ENCODE measurements at regions not wholly inside any gene's neighbourhood (a gene's known extent, or its start where the extent isn't known, plus 50 kb on each side); places are given as distances from the start of the nearest gene placed in this dataset.

GRCh38 chr3:24596626-24597025 lies 102.0 kb upstream of the THRB start:
- no peak for TF ChIP-seq CTCF (IDR thresholded peaks at IDR 0.05)
- TF ChIP-seq POLR2A (IDR thresholded peaks at IDR 0.05): no peak
